C4-2B (cell line): ENCODE measurements at regions not wholly inside any gene's neighbourhood (a gene's known extent, or its start where the extent isn't known, plus 50 kb on each side); places are given as distances from the start of the nearest gene placed in this dataset.

ENCODE experiments used
- H3K27ac ChIP-seq: fragments of 450-650 bp; 2 replicates; pipeline ENCODE4 v1.5.1; 2017
- ZFX ChIP-seq: fragments of 450-650 bp; IDR thresholded peaks from 2 replicates; pipeline ENCODE4 v1.6.1; 2017
- TF ChIP-seq, protein P1 (sequence below): fragments of 450-650 bp; conservative IDR thresholded peaks from 2 replicates; pipeline ENCODE4 v1.5.1; 2017; ENCODE audit warnings: mild to moderate bottlenecking

DNA sequence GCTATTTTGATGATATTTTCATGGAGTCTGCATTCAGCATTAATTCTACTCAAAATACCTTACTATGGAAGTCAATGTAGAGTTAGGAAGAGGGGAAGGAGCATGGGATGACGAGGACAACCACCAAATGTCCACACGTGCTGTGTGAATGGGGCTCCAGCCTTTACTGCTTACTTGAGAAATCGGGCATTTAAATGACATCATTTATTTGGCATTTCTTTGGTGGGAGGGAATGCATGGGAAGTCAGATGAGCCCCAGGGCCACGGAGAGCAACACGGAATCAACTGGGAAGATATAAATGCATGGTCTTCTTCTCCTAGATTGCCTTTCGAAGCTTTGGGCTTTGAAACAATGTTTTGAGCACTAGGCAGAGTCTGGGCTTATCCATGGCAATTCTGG, 458.5 kb upstream of the KLF4 start:
- TF ChIP-seq, protein P1, sequence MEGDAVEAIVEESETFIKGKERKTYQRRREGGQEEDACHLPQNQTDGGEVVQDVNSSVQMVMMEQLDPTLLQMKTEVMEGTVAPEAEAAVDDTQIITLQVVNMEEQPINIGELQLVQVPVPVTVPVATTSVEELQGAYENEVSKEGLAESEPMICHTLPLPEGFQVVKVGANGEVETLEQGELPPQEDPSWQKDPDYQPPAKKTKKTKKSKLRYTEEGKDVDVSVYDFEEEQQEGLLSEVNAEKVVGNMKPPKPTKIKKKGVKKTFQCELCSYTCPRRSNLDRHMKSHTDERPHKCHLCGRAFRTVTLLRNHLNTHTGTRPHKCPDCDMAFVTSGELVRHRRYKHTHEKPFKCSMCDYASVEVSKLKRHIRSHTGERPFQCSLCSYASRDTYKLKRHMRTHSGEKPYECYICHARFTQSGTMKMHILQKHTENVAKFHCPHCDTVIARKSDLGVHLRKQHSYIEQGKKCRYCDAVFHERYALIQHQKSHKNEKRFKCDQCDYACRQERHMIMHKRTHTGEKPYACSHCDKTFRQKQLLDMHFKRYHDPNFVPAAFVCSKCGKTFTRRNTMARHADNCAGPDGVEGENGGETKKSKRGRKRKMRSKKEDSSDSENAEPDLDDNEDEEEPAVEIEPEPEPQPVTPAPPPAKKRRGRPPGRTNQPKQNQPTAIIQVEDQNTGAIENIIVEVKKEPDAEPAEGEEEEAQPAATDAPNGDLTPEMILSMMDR, result no peak
- no peak for TF ChIP-seq ZFX
- H3K27ac ChIP-seq, result no peak overlapping the region

DNA sequence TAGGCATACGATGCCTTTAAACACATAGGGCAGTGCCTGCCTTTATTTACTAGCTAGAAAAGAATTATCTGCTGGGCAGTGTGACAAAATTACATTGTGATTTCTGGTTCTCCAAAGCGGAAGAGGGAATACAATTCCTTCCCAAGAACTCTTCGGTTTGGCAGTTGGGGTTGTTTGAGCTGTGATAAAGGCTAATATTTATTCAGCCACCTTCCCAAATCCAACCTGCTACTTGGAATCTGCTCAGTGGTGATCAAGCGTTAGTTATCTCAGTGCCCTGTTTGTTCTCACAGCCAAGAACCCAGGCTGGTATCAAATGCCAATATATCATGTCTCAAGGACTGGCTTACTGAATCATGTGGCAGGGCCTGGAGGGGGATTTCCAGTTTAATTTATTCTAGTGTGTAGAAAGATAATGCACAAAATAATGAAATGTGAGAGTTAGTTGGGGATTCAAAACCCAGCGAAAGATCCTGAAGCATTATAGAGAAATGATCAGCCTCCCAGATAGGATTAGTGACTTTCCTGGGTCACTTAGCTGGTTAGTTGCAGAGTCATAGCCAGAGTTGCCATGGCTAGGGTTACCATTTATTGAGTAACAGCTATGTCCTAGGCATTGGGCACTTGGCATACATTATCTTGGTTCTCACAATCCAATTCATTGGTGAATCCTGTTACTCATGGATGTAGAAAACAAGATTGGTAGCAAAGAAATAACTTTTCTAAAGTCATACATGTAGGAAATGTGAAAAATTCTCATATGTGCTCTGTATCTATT, 457.0 kb upstream of the KLF4 start:
- TF ChIP-seq, protein P1, result no peak
- TF ChIP-seq ZFX, result no peak

DNA sequence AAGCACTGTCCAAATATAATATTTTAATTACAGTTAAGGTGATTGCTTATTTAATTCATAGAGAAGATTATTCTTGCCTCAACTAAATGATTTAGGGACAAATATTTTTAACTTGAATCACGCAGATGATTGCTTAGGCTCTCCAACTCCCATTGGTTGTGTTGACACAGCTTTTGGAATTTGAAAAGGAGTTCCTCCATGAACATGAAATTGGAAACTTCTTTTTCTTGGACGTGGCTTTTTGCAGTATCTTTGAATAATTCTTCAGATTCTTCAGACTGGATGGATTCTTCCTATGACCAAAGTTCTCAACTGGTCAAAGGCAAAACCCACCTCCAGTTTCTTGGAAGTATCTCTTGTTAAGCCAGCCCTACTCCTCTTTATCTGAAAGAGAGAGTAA, 456.4 kb upstream of the KLF4 start:
- no peak overlapping the region for H3K27ac ChIP-seq
- no peak for TF ChIP-seq ZFX
- TF ChIP-seq, protein P1, result no peak; the same call in 1 of the 2 replicates

More for the DNA sequence above, 457.0 kb upstream of the KLF4 start:
- H3K27ac ChIP-seq, result no peak overlapping the region; the same call in 1 of the 2 replicates

DNA sequence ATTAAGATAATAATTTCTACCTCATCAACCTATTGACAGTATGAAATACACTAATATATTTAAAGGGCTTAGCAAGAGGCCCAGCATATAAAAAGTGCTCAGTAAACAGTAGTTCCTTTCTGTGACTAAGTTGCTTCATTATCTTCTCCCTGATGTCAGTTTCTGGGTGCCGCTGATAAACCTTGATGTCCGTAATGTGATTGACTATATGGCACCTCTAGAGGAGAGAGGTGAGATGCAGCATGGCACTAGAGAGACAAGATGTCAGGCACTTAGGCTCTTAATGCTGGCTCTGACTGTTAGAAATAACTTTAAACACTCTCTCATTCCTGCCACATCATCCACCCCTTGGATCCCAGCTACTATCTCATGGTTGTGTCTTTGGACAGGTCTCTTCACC, 455.9 kb upstream of the KLF4 start:
- H3K27ac ChIP-seq, result no peak overlapping the region
- TF ChIP-seq, protein P1, result peak; percentile 13; the same call in 1 of the 2 replicates
- no peak for TF ChIP-seq ZFX

DNA sequence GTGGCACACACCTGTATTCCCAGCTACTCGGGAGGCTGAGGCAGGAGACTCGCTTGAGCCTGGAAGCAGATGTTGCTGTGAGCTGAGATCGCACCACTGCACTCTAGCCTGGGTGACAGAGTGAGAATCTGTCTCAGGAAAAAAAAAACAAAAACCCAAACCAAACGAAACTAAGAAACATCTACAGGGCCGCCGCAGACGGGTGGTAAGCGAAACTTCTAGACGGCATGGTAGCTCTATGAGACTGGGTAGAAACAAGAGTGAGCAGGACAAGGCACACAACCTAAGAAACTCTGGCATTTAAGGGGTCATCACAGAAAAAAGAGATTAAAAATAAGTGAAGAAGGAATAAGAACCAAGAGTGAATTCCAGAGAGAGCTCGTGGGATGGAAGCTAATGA, 454.8 kb upstream of the KLF4 start:
- H3K27ac ChIP-seq, result no peak overlapping the region
- TF ChIP-seq, protein P1, result no peak
- no peak for TF ChIP-seq ZFX

DNA sequence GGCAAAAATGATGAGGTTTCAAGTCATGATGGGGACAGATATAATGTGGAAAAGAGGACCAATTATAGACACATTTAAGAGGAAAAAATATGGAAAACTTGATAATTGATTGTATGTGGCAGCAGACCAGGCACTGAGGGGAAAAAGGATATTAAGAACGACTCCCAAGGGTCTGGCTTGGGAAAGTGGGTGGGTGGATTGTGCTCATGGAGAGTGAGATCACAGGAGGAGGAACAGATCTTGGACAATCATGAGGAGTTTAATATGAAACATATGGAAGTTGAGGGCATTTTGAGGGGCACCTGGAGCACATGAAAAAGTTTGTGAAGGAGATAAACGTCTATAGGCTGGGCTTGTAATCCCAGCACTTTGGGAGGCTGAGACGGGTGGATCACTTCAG, 454.3 kb upstream of the KLF4 start:
- no peak for TF ChIP-seq ZFX
- TF ChIP-seq, protein P1, result no peak

DNA sequence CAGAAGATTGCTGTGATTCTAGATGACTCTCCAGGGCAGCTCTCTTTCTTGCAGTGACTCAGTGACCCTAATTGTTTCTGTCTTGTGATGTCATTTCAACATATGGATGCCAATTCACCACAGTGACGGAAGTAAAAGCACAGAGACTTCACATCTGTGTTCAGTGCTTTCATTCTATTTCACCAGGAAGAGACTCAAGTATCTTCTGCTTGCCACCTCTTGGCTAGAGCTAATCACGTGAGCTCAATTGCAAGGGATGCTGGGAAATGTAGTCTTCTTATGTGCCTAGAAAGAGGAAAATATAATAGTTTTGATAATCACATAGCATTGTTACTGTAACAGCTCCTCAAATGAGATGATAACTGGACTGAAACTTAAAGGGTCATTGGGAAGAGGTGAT, 453.3 kb upstream of the KLF4 start:
- H3K27ac ChIP-seq, result no peak overlapping the region
- TF ChIP-seq, protein P1, result no peak
- no peak for TF ChIP-seq ZFX

More for the DNA sequence above, 454.3 kb upstream of the KLF4 start:
- no peak overlapping the region for H3K27ac ChIP-seq
